NCI-H526 (cell line): ENCODE measurements at regions not wholly inside any gene's neighbourhood (a gene's known extent, or its start where the extent isn't known, plus 50 kb on each side); places are given as distances from the start of the nearest gene placed in this dataset.

ENCODE experiments used
- DNase-seq, 2 experiments: peaks; one replicate each; lab custom pipeline; 2025; lab: John Stamatoyannopoulos, UW

- no peak for DNase-seq
These were observed 232.8 kb upstream of the DIO3 start for GRCh38 chr14:101328412-101329028.

- no peak for DNase-seq
These were observed 230.7 kb upstream of the DIO3 start for GRCh38 chr14:101330416-101331140.

- DNase-seq = no peak
These were observed 230.2 kb upstream of the DIO3 start for GRCh38 chr14:101331141-101331525.

GRCh38 chr14:101331661-101332169 lies 229.6 kb upstream of the DIO3 start:
- no peak for DNase-seq

- no peak for DNase-seq
These were observed 229.0 kb upstream of the DIO3 start for GRCh38 chr14:101332281-101332680.

- no peak for DNase-seq
These were observed 227.7 kb upstream of the DIO3 start for GRCh38 chr14:101333335-101334280.

GRCh38 chr14:101334656-101335055 lies 226.6 kb upstream of the DIO3 start:
- no peak for DNase-seq

GRCh38 chr14:101335061-101335661 lies 226.1 kb upstream of the DIO3 start:
- DNase-seq = no peak

GRCh38 chr14:101336183-101336582 lies 225.1 kb upstream of the DIO3 start:
- DNase-seq = no peak

- DNase-seq = no peak
These were observed 224.2 kb upstream of the DIO3 start for GRCh38 chr14:101337053-101337452.

GRCh38 chr14:101340556-101340955 lies 220.7 kb upstream of the DIO3 start:
- DNase-seq = no peak

- no peak for DNase-seq
These were observed 213.2 kb upstream of the DIO3 start for GRCh38 chr14:101347893-101348777.

- no peak for DNase-seq
These were observed 212.2 kb upstream of the DIO3 start for GRCh38 chr14:101349108-101349507.

GRCh38 chr14:101350021-101350420 lies 211.3 kb upstream of the DIO3 start:
- DNase-seq = no peak

- no peak for DNase-seq
These were observed 210.6 kb upstream of the DIO3 start for GRCh38 chr14:101350691-101351090.

- no peak for DNase-seq
These were observed 210.1 kb upstream of the DIO3 start for GRCh38 chr14:101351146-101351545.

GRCh38 chr14:101351769-101352168 lies 209.5 kb upstream of the DIO3 start:
- no peak for DNase-seq

- no peak for DNase-seq
These were observed 208.7 kb upstream of the DIO3 start for GRCh38 chr14:101352567-101352966.

GRCh38 chr14:101353422-101353821 lies 207.9 kb upstream of the DIO3 start:
- DNase-seq = no peak

- DNase-seq = no peak
These were observed 206.6 kb upstream of the DIO3 start for GRCh38 chr14:101354726-101355125.

- no peak for DNase-seq
These were observed 206.0 kb upstream of the DIO3 start for GRCh38 chr14:101355284-101355683.
